Stimulated activated CD8-positive, alpha-beta memory T cell treated with anti-CD3 and anti-CD28 coated beads, Interleukin-12 subunit alpha, Interleukin-12 subunit beta, amount 100 ng/mL, for 24 hours (primary cell): ENCODE measurements at regions not wholly inside any gene's neighbourhood (a gene's known extent, or its start where the extent isn't known, plus 50 kb on each side); places are given as distances from the start of the nearest gene placed in this dataset.

Source experiments
- DNase-seq: peaks from one replicate; pipeline ENCODE4 v3.0.0-alpha.2; 2020; ENCODE audit errors: extremely low read depth

DNA sequence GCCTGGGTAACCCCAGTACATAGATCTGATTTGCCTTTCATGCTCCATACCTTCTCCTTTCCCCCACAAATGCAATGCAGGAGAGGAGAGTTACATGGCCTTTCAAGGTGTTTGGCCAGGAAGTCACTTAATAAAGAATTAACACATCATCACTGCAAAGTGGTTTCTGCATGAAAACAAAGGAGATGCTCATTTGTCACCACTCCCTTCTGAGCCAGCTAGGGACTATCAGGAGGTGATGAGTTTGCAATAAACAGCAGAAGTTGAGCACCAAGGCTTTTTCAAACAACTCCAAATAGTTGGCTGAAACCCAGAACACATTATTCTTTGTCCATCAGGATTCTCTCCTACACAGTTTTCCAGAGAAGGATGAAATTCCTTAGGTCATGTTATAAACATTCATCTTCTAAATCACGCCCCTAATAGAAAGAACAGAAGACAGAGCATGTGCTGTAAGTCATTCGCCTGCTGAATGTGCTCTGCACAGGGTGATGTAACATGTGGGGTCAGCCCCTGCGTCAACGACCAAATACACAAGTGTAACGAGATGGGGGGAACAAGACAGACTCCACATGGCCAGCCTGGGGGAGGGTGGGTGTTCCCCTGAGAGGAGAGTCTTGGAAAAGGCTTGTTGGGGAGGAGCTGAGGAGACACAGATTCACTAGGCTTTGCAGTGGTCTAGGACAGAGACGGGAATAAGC is 87.3 kb upstream of the RMDN2 start:
- DNase-seq: no peak

GRCh38 chr2:37838541-37839167 is 86.4 kb upstream of the RMDN2 start:
- no peak for DNase-seq

GRCh38 chr2:37839991-37840390 is 85.1 kb upstream of the RMDN2 start:
- no peak for DNase-seq

DNA sequence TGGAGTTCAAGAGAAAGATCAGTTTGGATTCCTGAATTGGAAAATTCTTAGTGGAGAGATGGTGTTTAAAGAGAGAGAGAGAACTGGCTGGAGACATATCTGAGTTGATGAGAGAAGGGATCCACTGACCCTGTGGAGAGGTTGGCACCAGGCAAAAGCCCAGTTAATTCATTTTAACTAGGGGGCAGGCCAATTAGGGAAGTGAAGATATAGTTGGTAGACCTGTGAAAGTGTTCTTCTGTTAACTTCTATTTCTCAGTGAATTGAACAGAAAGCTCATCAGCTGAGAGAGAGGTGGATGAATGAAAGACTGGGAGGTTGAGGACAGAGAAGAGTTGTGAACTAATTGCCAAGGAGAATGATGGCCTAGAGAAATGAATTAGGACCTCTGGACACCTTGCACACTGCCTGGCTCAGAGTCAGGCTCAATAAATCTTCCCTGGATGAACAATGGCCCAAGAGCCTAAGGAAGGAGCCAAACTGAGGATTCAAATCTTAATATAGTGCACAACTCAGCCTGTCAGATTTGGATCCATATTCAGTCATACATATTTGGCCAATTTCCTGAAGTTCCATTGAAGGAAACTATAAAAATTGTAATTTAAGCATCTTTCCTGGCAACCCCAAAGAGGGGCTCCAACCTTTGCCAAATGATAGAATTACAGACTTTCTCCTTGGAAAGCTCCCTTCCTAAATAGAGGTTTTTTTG is 82.2 kb upstream of the RMDN2 start:
- DNase-seq: no peak

GRCh38 chr2:37843556-37843955 is 81.5 kb upstream of the RMDN2 start:
- no peak for DNase-seq

GRCh38 chr2:37846207-37846606 is 78.9 kb upstream of the RMDN2 start:
- DNase-seq: no peak

- no peak for DNase-seq
These were observed 77.3 kb upstream of the RMDN2 start for GRCh38 chr2:37847792-37848191.

GRCh38 chr2:37848451-37848850 is 76.6 kb upstream of the RMDN2 start:
- DNase-seq: no peak

DNA sequence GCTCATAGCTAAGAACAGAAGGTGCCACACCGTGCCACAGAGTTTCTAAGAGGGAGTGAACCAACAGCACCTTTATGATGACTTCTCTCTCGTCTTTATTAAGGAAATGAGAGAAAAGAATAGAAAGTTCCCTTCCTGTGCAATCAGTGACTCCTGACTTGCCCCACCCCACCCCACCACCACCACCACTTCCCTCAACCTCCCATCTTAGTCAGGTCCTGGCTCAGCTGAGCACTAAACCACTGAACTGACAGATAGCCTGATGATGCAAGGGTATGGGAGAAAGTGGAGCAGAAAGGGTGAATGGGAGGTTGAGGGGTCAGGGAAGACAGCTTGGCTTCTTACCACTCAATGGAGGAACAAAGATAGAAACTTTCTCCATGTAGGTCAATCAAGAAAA is 75.2 kb upstream of the RMDN2 start:
- DNase-seq: no peak

DNA sequence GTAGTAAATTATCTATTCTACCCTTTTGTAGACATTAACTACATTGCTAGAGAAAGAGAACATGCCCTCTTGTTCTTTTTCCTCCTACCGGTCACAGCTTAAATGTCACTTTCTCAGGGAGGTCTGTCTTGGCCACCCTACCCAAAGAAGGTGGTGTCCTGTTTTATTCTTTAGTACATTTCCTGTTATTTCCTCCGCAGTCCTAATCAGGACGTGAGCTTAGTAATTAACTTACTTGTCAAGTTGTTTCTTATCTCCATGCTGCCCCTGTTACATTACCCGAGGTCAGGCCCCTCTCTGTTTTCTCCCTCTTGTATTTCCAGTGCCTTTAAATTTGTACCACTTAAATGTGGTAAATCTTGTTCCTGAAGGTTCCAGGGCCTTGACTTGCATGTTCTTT is 73.7 kb upstream of the RMDN2 start:
- DNase-seq: no peak

GRCh38 chr2:37851828-37852584 is 73.1 kb upstream of the RMDN2 start:
- DNase-seq: no peak

GRCh38 chr2:37852585-37853014 is 72.5 kb upstream of the RMDN2 start:
- no peak for DNase-seq

DNA sequence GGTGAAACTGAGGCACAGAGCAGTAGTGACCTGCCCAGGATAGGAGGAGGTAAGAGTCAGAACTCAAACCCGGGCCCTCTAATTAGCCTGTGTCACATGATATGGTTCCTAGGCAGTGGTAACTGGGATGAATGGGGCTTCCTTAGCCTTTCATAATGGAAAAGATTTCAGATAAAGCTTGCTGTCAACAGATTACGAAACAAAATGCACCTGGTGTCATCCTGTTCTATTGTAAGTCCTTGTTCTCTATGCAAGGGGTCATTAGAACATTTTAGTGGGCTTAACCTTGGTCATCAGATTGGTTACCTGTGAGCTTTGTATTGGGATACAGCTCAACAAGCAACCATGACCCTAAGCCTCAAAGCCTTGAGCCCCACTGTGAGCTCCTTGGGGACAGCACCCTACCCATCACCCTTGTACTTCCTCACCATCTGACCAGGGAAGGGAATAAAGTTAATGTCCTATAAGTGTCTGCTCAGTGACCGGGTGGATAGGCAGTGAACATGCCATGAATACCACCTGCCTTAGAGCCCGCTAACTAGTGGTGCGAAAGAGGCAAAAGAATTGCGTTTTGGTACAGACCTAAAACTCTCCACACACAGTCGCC is 70.3 kb upstream of the RMDN2 start:
- no peak for DNase-seq

DNA sequence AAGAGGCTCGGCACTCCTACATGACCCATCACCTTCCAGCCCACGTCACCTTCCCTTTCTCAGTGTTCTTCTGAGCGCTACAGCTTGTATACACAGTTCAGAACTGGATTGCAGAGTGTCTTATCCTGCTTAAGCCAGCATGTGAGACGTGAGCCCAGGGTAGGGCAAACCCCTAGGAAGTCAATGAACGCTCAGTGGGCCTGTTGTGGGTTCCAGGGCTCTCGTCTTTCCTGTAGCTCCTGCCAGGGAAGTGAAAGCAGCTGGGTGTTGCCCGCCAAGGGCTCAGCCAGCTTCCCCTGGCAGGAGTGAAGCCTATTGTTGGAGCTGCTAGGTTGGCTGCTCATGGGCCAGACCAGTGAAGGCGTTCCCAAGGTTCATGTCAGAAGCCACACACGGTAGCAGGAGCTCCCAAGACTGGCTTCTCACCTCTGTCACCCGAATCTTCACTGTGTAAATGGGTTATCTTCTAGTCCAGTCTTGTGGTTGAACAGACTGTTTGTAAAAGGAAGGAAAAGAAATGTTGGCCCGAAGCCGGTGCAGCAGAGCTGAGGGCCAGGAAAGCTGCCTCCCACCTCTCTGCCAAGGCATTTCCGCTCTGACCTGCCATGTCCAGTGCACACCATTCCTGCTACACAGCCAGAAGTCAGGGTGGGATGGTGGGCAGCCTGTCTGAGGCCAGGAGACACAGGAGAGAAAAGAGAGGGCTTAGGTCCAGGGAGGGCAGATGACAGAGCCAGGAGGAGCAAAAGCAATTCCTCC is 69.6 kb upstream of the RMDN2 start:
- DNase-seq: no peak

DNA sequence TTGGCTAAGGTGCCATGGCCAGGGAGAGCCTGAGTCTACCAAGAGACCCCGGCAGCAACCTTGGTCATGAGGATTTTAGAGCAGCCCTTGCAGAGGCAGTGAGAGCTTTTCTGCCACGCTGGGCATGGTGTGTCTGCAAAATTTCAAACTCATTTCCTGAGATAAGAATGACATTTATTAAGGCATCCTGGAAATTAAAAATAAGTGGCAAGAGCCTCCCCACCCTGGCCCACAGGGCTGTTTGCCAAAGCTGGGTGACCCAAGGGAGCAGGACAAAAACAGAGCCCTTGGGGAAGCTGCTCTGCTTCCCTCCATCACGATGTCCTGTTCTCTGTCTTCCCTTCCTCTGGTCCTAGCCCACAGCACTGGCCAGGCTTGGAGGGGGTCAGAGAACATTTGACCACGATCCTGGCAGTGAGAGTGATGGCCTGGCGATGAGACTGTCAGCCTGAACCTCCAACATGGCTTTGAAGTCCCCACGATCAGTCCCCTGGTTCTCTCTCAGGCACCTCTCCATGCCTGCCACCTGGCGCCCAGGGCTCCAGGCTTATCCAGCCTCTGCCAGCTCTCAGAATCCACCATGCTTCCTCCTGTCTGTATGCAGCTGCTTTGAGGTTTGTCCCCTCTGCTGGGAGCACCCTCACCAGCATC is 68.9 kb upstream of the RMDN2 start:
- no peak for DNase-seq

DNA sequence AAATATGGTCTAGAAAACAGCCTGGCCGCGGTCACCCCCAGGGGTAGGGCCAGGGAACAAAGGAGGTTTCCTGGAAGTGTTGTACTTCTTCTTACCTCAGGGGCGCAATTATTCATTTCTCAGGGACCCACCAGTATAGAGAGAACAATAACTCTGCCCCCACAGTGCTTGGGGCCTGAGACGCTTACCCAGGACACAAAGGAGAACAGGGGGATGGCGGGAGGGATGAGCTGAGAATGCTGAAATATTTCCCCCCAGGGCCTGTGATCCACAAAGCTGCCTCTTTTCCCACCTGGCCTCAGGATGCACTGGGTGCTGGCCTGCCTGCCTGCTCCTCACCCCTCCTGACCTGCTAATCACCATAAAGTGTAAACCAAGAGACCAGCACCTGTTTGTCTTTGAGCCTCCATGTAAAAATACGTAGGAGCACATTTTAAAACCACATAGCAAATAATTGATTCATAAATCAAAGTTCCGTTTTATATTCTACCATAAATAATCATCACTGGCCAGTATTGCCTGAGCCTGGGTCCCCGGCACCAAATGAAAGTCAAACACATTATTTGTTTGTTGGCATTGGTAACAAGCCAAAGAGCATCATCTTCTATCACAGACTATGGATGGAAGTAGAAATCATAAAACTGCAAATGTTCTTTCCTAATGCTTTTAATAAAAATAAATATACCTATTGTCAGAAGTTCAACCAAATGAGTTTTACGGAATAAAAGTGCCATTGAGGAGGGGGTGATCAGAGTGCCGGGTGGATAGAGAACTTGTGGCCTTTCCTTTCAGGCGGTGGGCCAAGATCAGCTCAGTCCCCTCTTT is 67.3 kb upstream of the RMDN2 start:
- DNase-seq: no peak

- DNase-seq: no peak
These were observed 66.7 kb upstream of the RMDN2 start for GRCh38 chr2:37858400-37858711.

DNA sequence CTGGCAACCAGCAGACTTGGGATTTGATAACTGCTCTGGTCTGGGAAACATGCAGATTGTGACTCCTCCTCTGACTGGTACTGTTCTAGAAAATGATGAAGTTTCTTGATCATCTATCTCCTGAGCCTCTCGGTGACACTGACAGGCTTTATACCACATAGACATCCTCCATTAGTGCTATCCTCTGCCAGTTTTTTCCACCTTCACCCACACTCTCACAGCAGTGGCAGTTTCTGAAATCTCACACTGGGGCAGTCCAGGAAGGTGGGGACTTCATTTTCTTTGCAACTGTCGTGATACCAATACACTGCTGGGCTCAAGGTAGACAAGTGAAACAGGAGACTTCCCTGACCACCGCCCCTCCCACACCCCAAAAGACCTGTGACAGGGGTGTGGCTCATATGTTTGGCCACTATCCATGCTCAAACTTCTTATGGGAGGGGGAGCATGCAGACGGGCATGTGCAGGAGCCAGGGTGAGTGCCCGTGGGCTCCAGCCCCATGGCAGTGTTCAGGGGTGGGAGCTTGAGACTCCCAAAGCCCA is 66.3 kb upstream of the RMDN2 start:
- no peak for DNase-seq

- DNase-seq: no peak
These were observed 62.5 kb upstream of the RMDN2 start for GRCh38 chr2:37862620-37863019.

- DNase-seq: no peak
These were observed 60.9 kb upstream of the RMDN2 start for GRCh38 chr2:37864217-37864616.
